CD4-positive, alpha-beta T cell (primary cell): ENCODE measurements at regions not wholly inside any gene's neighbourhood (a gene's known extent, or its start where the extent isn't known, plus 50 kb on each side); places are given as distances from the start of the nearest gene placed in this dataset.

Source experiments
- ATAC-seq: fragments of 200-7000 bp; cut with Tn5 transposase; one replicate; pipeline ENCODE4 v1.10.0; 2022; ENCODE audit warnings: mild to moderate bottlenecking; ENCODE audit not compliant: poor library complexity
- CTCF ChIA-PET: fragments of 350-600 bp; sonication (Branson Sonifier 250); formaldehyde crosslinking; loops from one replicate; lab custom pipeline; 2021; ENCODE audit warnings: antibody characterized with exemption, inconsistent platforms; lab: Charles Lee
- POLR2A ChIA-PET: fragments of 350-600 bp; sonication (Branson Sonifier 250); formaldehyde crosslinking; loops from one replicate; lab custom pipeline; 2021; ENCODE audit warnings: antibody characterized with exemption, inconsistent platforms; lab: Charles Lee
- DNase-seq, 14 experiments: peaks; one replicate each; pipeline ENCODE4 v3.0.0-alpha.2; 2013 to 2020; ENCODE audit warnings: mixed read lengths in 2 of 14
- H3K27ac ChIP-seq, 2 donors: one replicate each; pipeline versions ENCODE4 v1.5.1 to v1.7.0; 2013; ENCODE audit warnings: low read length in 2 of 2, low read depth in 1 of 2, mild to moderate bottlenecking in 1 of 2
- H3K27me3 ChIP-seq, 2 experiments: 1 replicate in 1 of 2; 2 replicates in 1 of 2; pipeline versions ENCODE4 v1.6.1 to v1.7.0; 2013; ENCODE audit warnings: low read length in 2 of 2, control low read depth in 1 of 2, mild to moderate bottlenecking in 1 of 2, moderate library complexity in 1 of 2; ENCODE audit not compliant: insufficient read depth in 2 of 2, control insufficient read depth in 1 of 2
- H3K36me3 ChIP-seq: one replicate; pipeline ENCODE4 v1.6.1; 2013; ENCODE audit warnings: low read length, control low read depth; ENCODE audit not compliant: insufficient read depth
- H3K4me1 ChIP-seq: one replicate; pipeline ENCODE4 v1.6.1; 2013; ENCODE audit warnings: low read length, control low read depth; ENCODE audit not compliant: insufficient read depth
- H3K4me3 ChIP-seq: one replicate; pipeline ENCODE4 v1.5.1; 2013; ENCODE audit warnings: mild to moderate bottlenecking, low read length, moderate library complexity
- H3K9me3 ChIP-seq, 2 experiments: 1 replicate in 1 of 2; 2 replicates in 1 of 2; pipeline versions ENCODE4 v1.6.1 to v1.7.0; 2013; ENCODE audit warnings: low read length in 2 of 2, mild to moderate bottlenecking in 2 of 2, control low read depth in 1 of 2, moderate library complexity in 1 of 2; ENCODE audit not compliant: control insufficient read depth in 1 of 2, insufficient read depth in 1 of 2
- H3K27ac Mint-ChIP-seq: one replicate; pipeline ENCODE4 v1.8.0; 2020; ENCODE audit warnings: mixed read lengths
- H3K27me3 Mint-ChIP-seq: one replicate; pipeline ENCODE4 v1.8.0; 2021; ENCODE audit warnings: mixed read lengths
- H3K36me3 Mint-ChIP-seq: one replicate; pipeline ENCODE4 v1.8.0; 2021; ENCODE audit warnings: low read depth, mixed read lengths
- H3K4me1 Mint-ChIP-seq: one replicate; pipeline ENCODE4 v1.8.0; 2021; ENCODE audit warnings: low read depth, mixed read lengths
- H3K4me3 Mint-ChIP-seq: one replicate; pipeline ENCODE4 v1.8.0; 2020; ENCODE audit warnings: mild to moderate bottlenecking, mixed read lengths
- H3K9me3 Mint-ChIP-seq: one replicate; pipeline ENCODE4 v1.8.0; 2020; ENCODE audit warnings: mixed read lengths
- intact Hi-C, 2 experiments: fragments of 100-400 bp; cut with DNase I in 1 of 2; cut with micrococcal nuclease in 1 of 2; formaldehyde crosslinking; loops; one replicate each; pipeline versions ENCODE4 v1.15.1 to v1.9.0; 2023 to 2025; cut with DNase I, micrococcal nuclease
- TF ChIP-seq, protein P1 (sequence below): fragments of 200-600 bp; IDR thresholded peaks from one replicate; pipeline ENCODE4 v1.8.0; 2022; ENCODE audit warnings: antibody characterized with exemption, mild to moderate bottlenecking

DNA sequence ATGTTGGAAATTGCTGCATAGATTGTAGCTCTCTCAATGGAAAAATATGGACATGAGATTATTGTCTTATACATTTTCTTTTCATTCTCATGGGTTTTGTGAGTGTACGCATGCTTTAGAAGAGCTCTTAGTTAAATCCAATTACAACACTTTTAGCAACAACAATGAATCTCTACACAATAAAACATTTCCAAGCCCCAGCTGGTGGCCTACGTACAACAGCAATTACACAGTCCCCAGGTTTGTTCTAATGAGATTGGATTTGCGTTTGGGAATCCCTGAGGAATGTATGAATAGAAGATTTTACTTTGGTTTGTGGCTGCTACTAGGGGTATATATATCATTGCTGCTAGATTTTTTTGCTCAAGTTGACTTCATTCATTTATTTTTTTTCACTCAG lies 98.6 kb downstream of the FHDC1 start:
- TF ChIP-seq, protein P1, sequence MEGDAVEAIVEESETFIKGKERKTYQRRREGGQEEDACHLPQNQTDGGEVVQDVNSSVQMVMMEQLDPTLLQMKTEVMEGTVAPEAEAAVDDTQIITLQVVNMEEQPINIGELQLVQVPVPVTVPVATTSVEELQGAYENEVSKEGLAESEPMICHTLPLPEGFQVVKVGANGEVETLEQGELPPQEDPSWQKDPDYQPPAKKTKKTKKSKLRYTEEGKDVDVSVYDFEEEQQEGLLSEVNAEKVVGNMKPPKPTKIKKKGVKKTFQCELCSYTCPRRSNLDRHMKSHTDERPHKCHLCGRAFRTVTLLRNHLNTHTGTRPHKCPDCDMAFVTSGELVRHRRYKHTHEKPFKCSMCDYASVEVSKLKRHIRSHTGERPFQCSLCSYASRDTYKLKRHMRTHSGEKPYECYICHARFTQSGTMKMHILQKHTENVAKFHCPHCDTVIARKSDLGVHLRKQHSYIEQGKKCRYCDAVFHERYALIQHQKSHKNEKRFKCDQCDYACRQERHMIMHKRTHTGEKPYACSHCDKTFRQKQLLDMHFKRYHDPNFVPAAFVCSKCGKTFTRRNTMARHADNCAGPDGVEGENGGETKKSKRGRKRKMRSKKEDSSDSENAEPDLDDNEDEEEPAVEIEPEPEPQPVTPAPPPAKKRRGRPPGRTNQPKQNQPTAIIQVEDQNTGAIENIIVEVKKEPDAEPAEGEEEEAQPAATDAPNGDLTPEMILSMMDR, result no peak
- Mint-ChIP-seq H3K27ac (no peak overlapping the region), H3K4me1 (no peaks in the 10 kb centered on the region), H3K36me3 (no peaks in the 10 kb centered on the region), H3K27me3 (no peaks in the 10 kb centered on the region), H3K4me3 (no peak overlapping the region), H3K9me3 (no peaks in the 10 kb centered on the region)
- H3K9me3 ChIP-seq, result peaks cover 3 to 8% of the 10 kb centered on the region in 2 experiments
- H3K27ac ChIP-seq, result no peak overlapping the region
- DNase-seq (no peak), ATAC-seq (no peak)
- H3K4me3 ChIP-seq, result no peak overlapping the region
- CTCF ChIA-PET, result no interaction called here
- intact Hi-C loops, result no loop called here
- no peaks in the 10 kb centered on the region for H3K27me3 ChIP-seq
- POLR2A ChIA-PET, result no interaction called here
- no peaks in the 10 kb centered on the region for H3K36me3 ChIP-seq
- no peaks in the 10 kb centered on the region for H3K4me1 ChIP-seq

DNA sequence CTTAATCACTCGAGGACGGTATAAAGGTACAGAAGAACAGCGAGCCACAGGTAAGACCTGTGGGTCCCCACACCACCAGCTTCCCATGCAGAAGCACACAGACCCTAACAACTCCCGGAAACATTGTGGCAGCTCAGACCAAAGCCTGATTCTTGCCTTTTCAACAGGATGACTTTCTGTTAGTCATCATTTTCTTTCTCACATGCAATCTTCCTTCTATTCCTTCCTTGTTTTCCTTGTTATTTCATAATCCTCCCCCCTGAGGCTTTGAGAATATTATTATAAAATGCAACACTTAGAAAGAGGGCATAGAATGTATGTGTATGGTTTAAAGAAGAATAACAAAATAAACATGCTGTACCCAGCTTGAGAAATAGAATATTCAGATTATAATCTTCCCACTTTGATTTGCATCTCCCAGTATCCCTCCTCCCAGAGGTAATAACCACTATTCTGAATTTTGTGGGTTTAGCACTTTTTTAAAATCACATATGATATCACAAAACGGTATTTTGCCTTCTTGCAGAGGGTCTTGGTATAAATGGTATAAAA lies 100.9 kb downstream of the FHDC1 start:
- Mint-ChIP-seq H3K4me3 (no peak overlapping the region), H3K9me3 (no peaks in the 10 kb centered on the region), H3K36me3 (no peaks in the 10 kb centered on the region), H3K27ac (no peak overlapping the region), H3K27me3 (no peaks in the 10 kb centered on the region), H3K4me1 (no peaks in the 10 kb centered on the region)
- Histone ChIP-seq H3K36me3 (no peaks in the 10 kb centered on the region), H3K9me3 (peaks cover 0 to 4% of the 10 kb centered on the region in 2 experiments), H3K27ac (no peak overlapping the region), H3K4me1 (no peaks in the 10 kb centered on the region), H3K27me3 (no peaks in the 10 kb centered on the region), H3K4me3 (no peak overlapping the region)
- no peak for DNase-seq
- intact Hi-C loops, result no loop called here
- ATAC-seq, result no peak
- ChIA-PET POLR2A (no interaction called here), CTCF (no interaction called here)
- TF ChIP-seq, protein P1, result no peak

- Histone ChIP-seq H3K9me3 (peaks cover 0 to 4% of the 10 kb centered on the region in 2 experiments), H3K36me3 (no peaks in the 10 kb centered on the region), H3K4me1 (no peaks in the 10 kb centered on the region), H3K27ac (no peak overlapping the region), H3K27me3 (no peaks in the 10 kb centered on the region), H3K4me3 (no peak overlapping the region)
- no peaks in the 10 kb centered on the region for H3K9me3 Mint-ChIP-seq
- CTCF ChIA-PET, result no interaction called here
- no peak for ATAC-seq
- H3K4me3 Mint-ChIP-seq, result no peak overlapping the region
- H3K27me3 Mint-ChIP-seq, result no peaks in the 10 kb centered on the region
- POLR2A ChIA-PET, result no interaction called here
- H3K27ac Mint-ChIP-seq, result no peak overlapping the region
- H3K4me1 Mint-ChIP-seq, result no peaks in the 10 kb centered on the region
- no peaks in the 10 kb centered on the region for H3K36me3 Mint-ChIP-seq
- no peak for DNase-seq
- intact Hi-C loops, result no loop called here
- TF ChIP-seq, protein P1, result no peak
Observed at GRCh38 chr4:153038623-153039311, 102.6 kb downstream of the FHDC1 start.
